ENCODE measurements at regions not wholly inside any gene's neighbourhood (a gene's known extent, or its start where the extent isn't known, plus 50 kb on each side); places are given as distances from the start of the nearest gene placed in this dataset.

GRCh38 chr3:76096036-76096435 lies 310.7 kb upstream of the ZNF717 start:
- no peak for ATAC-seq
- Histone ChIP-seq H3K27me3 (ENCODE audit: control insufficient read depth in 2 of 2, insufficient read depth in 2 of 2, low read length in 2 of 2) (no peaks in the 10 kb centered on the region), H3K79me2 (ENCODE audit: control insufficient read depth, insufficient read depth, low read length) (no peaks in the 10 kb centered on the region), H4K20me1 (replicated peaks; ENCODE audit: control insufficient read depth, insufficient read depth, low read length) (no peaks in the 10 kb centered on the region), H3K4me1 (replicated peaks in 1 of 2; ENCODE audit: control insufficient read depth in 2 of 2, insufficient read depth in 2 of 2, low read length in 2 of 2) (no peaks in the 10 kb centered on the region), H3K9me3 (replicated peaks; ENCODE audit: control insufficient read depth, insufficient read depth, low read depth, low read length) (no peaks in the 10 kb centered on the region), H3K9me1 (ENCODE audit: control insufficient read depth, insufficient read depth, low read length) (no peaks in the 10 kb centered on the region), H3K27ac (ENCODE audit: extremely low read depth, low read depth, low read length) (no peak overlapping the region), H2AFZ (ENCODE audit: low read depth, low read length) (no peak overlapping the region), H3K9ac (ENCODE audit: insufficient read depth in 1 of 2, low read depth in 2 of 2, low read length in 2 of 2) (no peak overlapping the region), H3K36me3 (ENCODE audit: control insufficient read depth, insufficient read depth, low read length) (no peaks in the 10 kb centered on the region), H3K4me2 (ENCODE audit: insufficient read depth, low read length) (no peak overlapping the region), H3K4me3 (no peak overlapping the region)
- in situ Hi-C loops (cut with MboI), result no loop called here
- TF ChIP-seq KAT8 (IDR thresholded peaks at IDR 0.05; ENCODE audit: low read depth) (no peak), ZNF232 (CRISPR knock-in tag; IDR thresholded peaks at IDR 0.05) (no peak), BHLHE40 (IDR thresholded peaks at IDR 0.05; ENCODE audit: low read length) (no peak), FOSL1 (tag; conservative IDR thresholded peaks at IDR 0.05) (no peak), PHF20 (IDR thresholded peaks at IDR 0.05; ENCODE audit: partially characterized antibody) (no peak), GATAD2B (IDR thresholded peaks at IDR 0.05; ENCODE audit: borderline replicate concordance) (no peak), GATAD2A (IDR thresholded peaks at IDR 0.05) (no peak), ZZZ3 (IDR thresholded peaks at IDR 0.05) (no peak), ARID3A (IDR thresholded peaks at IDR 0.05; ENCODE audit: borderline replicate concordance, low read depth, low read length) (no peak), RERE (CRISPR knock-in tag; IDR thresholded peaks at IDR 0.05; ENCODE audit: borderline replicate concordance) (no peak), SREBF2 (CRISPR knock-in tag; IDR thresholded peaks at IDR 0.05) (no peak), TEAD2 (tag; IDR thresholded peaks at IDR 0.05) (no peak), ZBTB33 (CRISPR knock-in tag; IDR thresholded peaks at IDR 0.05) (no peak)
- intact Hi-C loops (cut with micrococcal nuclease), result no loop called here
- whole genome bisulfite sequencing (ENCODE audit: insufficient coverage, low coverage, missing lambda C conversion rate), result 0% methylated on average over 3 of the region's 3 CpGs
- ChIA-PET POLR2A (no interaction called here), CTCF (ENCODE audit: low intra/inter-chr PET ratio) (no interaction called here)
- no peak for FAIRE-seq
- no TSS peak for BruUV-seq (replicated peaks)
- no peak for DNase-seq (ENCODE audit: extremely low read depth in 1 of 4, low spot score in 3 of 4)

All from K562 (cell line).